ENCODE measurements at regions not wholly inside any gene's neighbourhood (a gene's known extent, or its start where the extent isn't known, plus 50 kb on each side); places are given as distances from the start of the nearest gene placed in this dataset.

- Histone ChIP-seq H3K27me3 (no peaks in the 10 kb centered on the region), H3K4me1 (no peaks in the 10 kb centered on the region), H3K36me3 (no peaks in the 10 kb centered on the region), H3K4me3 (no peak overlapping the region), H3K9me3 (no peaks in the 10 kb centered on the region), H3K27ac (no peak overlapping the region)
- ATAC-seq (no peak), DNase-seq (no peak)
- intact Hi-C loops (cut with DNase I) = no loop called here
- no peak for TF ChIP-seq CTCF (IDR thresholded peaks at IDR 0.05)
These were observed 116.8 kb upstream of the MYO3A start for GRCh38 chr10:25817200-25817599.

- intact Hi-C loops (cut with DNase I) = no loop called here
- no peaks in the 10 kb centered on the region for H3K4me1 ChIP-seq
- H3K27ac ChIP-seq = no peak overlapping the region
- DNase-seq (no peak), ATAC-seq (no peak)
- H3K27me3 ChIP-seq = no peaks in the 10 kb centered on the region
- H3K36me3 ChIP-seq = no peaks in the 10 kb centered on the region
- H3K4me3 ChIP-seq = no peak overlapping the region
- no peaks in the 10 kb centered on the region for H3K9me3 ChIP-seq
- no peak for TF ChIP-seq CTCF (IDR thresholded peaks at IDR 0.05)
These were observed 115.3 kb upstream of the MYO3A start for GRCh38 chr10:25818751-25819150.

- Histone ChIP-seq H3K4me3 (no peak overlapping the region), H3K9me3 (no peaks in the 10 kb centered on the region), H3K27me3 (no peaks in the 10 kb centered on the region), H3K36me3 (no peaks in the 10 kb centered on the region), H3K4me1 (no peaks in the 10 kb centered on the region), H3K27ac (no peak overlapping the region)
- ATAC-seq = no peak
- intact Hi-C loops (cut with DNase I) = no loop called here
- TF ChIP-seq CTCF (IDR thresholded peaks at IDR 0.05) = no peak
- no peak for DNase-seq
These were observed 113.6 kb upstream of the MYO3A start for GRCh38 chr10:25820472-25820871.

GRCh38 chr10:25820874-25821273 lies 113.2 kb upstream of the MYO3A start:
- H3K36me3 ChIP-seq = no peaks in the 10 kb centered on the region
- intact Hi-C loops (cut with DNase I) = no loop called here
- no peak overlapping the region for H3K27ac ChIP-seq
- no peak for TF ChIP-seq CTCF (IDR thresholded peaks at IDR 0.05)
- H3K9me3 ChIP-seq = no peaks in the 10 kb centered on the region
- H3K4me1 ChIP-seq = no peaks in the 10 kb centered on the region
- peak; percentile 85 for ATAC-seq
- H3K27me3 ChIP-seq = no peaks in the 10 kb centered on the region
- DNase-seq = no peak
- H3K4me3 ChIP-seq = no peak overlapping the region

GRCh38 chr10:25824050-25824449 lies 110.0 kb upstream of the MYO3A start:
- H3K4me1 ChIP-seq = no peaks in the 10 kb centered on the region
- no peak overlapping the region for H3K27ac ChIP-seq
- intact Hi-C loops (cut with DNase I) = no loop called here
- H3K4me3 ChIP-seq = no peak overlapping the region
- H3K36me3 ChIP-seq = no peaks in the 10 kb centered on the region
- ATAC-seq (no peak), DNase-seq (no peak)
- H3K27me3 ChIP-seq = no peaks in the 10 kb centered on the region
- no peaks in the 10 kb centered on the region for H3K9me3 ChIP-seq
- no peak for TF ChIP-seq CTCF (IDR thresholded peaks at IDR 0.05)

GRCh38 chr10:25828475-25828874 lies 105.6 kb upstream of the MYO3A start:
- no peak overlapping the region for H3K4me3 ChIP-seq
- intact Hi-C loops (cut with DNase I) = no loop called here
- no peaks in the 10 kb centered on the region for H3K27me3 ChIP-seq
- no peak overlapping the region for H3K27ac ChIP-seq
- DNase-seq (no peak), ATAC-seq (no peak)
- H3K4me1 ChIP-seq = no peaks in the 10 kb centered on the region
- H3K36me3 ChIP-seq = no peaks in the 10 kb centered on the region
- no peak for TF ChIP-seq CTCF (IDR thresholded peaks at IDR 0.05)
- H3K9me3 ChIP-seq = no peaks in the 10 kb centered on the region

All from upper lobe of right lung (tissue), 1 donor.